ENCODE measurements at regions not wholly inside any gene's neighbourhood (a gene's known extent, or its start where the extent isn't known, plus 50 kb on each side); places are given as distances from the start of the nearest gene placed in this dataset.

GRCh38 chr10:112078003-112078402, 105.6 kb downstream of the GPAM start:
- TF ChIP-seq POLR2AphosphoS5 (IDR thresholded peaks at IDR 0.05; ENCODE audit: low read depth, low read length) (no peak), CTCF (IDR thresholded peaks at IDR 0.05; ENCODE audit: control extremely low read depth in 1 of 3, insufficient read depth in 1 of 3, low read depth in 1 of 3, low read length in 3 of 3) (no peak), RAD21 (IDR thresholded peaks at IDR 0.05 in 1 of 2, conservative IDR thresholded peaks at IDR 0.05 in 1 of 2; ENCODE audit: low read depth in 2 of 2, low read length in 2 of 2) (no peak)

All from H1 (cell line).